ENCODE measurements at regions not wholly inside any gene's neighbourhood (a gene's known extent, or its start where the extent isn't known, plus 50 kb on each side); places are given as distances from the start of the nearest gene placed in this dataset.

- TF ChIP-seq CTCF (IDR thresholded peaks at IDR 0.05) (no peak), POLR2A (IDR thresholded peaks at IDR 0.05) (no peak)
Measured at GRCh38 chr4:124530464-124531077, 182.0 kb downstream of the ANKRD50 start.
